GDM1 (cell line): ENCODE measurements at regions not wholly inside any gene's neighbourhood (a gene's known extent, or its start where the extent isn't known, plus 50 kb on each side); places are given as distances from the start of the nearest gene placed in this dataset.

Experiments used
- DNase-seq: peaks from one replicate; lab custom pipeline; 2025; lab: John Stamatoyannopoulos, UW

- no peak for DNase-seq
These were observed 531.0 kb upstream of the MMS22L start for GRCh38 chr6:97813889-97814567.

GRCh38 chr6:97815301-97815812, 532.3 kb upstream of the MMS22L start:
- DNase-seq: no peak

GRCh38 chr6:97816526-97816925, 533.5 kb upstream of the MMS22L start:
- DNase-seq: no peak

DNA sequence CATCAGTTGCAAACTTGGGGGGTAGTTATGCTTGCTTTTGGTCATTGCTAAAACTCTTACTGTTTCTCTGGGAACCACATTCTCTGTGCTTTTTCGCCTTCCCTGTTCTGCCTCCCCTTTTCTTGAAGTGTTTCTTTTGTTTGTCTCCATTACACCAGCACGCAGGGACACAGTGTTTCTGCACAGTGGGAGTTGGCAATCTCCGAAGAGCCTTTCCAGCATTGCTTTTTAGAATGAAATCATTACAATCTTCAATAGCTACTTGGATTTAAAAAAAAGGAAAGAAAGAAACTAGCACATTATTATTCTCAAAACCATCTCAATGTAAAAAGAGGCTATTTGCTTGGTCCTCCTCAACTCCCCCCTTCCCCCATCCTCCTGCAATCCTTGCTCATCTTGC, 536.7 kb upstream of the MMS22L start:
- no peak for DNase-seq

GRCh38 chr6:97820400-97820799, 537.4 kb upstream of the MMS22L start:
- no peak for DNase-seq

DNA sequence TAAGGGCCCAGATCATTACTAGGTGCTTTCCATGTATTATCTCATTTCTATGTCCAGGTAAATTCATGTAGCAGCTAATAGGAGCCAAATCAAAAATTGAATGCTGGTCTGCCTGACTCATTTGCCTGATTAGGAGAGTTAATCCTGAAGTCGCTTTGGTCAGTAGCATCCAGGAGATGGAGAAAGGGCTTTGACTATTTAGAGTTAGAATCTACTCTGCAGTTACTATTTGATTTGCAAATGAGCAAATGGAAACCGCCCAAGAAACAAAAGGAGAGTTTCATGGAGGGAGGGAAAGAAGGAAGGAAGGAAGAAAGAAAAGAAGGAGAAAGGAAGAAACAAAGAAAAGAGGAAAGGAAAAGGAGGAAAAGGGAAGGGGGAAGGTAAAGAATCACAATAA, 539.6 kb upstream of the MMS22L start:
- no peak for DNase-seq

DNA sequence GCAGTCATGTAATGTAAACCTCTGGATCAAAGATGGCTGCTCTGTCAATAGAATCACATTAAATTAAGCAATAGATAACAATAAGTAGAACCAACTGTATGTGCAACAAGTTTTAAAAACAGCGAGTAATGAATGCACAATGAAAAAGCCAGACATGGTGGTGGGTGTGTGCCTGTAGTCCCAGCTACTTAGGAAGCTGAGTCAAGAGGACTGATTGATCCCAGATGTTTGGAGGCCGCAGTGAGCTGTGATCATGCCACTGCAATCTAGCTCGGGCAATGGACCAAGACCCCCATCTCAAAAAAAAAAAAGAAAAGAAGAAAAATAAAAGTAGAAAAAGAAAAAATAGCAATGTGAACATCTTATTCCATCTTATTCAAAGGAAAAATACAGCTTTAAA, 558.7 kb upstream of the MMS22L start:
- no peak for DNase-seq

DNA sequence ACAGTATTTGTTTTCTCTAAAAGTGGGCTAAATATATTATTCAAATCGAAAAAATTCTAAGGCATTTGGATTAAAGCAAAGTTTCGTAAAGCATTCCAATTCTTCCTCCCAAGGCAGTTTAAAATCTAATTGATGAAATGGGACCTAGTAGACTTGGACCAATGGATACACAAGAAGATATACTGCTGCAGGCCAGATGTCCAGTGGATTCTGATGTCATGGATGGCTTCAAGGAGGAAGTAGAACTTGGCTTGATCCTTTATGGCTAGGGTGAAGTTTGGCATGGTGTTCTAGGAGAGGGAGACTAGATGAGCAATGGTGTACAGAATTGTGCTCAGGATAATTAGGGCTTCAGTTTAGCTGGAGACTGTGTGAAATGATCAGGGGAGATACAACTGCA, 559.5 kb upstream of the MMS22L start:
- DNase-seq: no peak

- no peak for DNase-seq
These were observed 566.4 kb upstream of the MMS22L start for GRCh38 chr6:97849390-97849789.

DNA sequence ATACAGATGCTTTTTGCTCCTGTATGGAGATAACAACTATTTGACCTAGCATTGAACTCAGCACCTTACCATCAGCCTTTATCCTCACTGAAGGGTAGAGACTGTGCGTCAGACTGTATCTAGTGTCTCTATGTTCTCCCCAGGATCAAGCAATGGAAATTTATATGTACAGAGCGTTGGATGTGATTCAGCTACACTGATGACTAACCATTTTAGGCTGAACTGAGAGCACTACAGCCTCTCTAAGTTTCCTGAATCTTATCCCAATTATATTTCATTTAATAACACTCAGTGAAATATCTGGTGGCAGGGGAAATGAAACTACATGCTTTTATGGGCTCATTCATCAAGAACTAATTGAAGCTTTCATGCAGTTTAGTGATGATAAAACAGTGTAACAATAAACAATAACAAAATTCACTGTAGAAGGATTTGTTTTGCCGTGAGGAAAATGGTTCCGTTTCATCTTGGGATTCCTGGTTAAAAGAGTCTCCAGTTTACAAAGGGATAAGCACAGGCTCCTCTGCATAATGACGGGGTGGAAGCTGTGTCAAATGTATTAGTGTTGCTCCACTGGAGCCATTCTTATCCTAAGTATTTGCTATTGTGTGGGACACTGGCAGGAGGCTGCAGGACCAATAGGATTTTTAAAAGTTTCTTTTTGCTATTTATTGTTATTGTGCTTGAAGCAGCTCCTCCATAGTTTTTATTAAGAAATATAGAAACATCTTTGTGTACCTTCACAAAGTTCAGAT, 567.6 kb upstream of the MMS22L start:
- DNase-seq: no peak

DNA sequence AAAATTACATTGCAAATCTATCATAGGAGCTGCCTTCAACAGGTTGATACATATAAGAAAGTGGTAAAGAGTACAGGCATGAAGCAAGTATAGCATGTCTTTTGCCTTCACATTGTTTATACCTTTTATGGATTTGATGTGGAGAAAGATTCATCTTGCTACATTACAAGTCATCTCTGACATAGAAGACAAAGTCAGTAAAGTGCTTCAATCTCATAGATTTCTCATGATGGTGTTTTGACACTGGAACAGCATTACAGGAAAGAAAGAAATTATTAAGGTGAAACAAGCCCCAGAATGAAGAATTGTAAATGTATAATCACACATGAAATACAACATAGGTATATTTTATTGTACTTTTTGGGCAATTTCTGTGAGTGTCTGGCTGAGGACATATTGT, 580.7 kb upstream of the MMS22L start:
- DNase-seq: no peak

DNA sequence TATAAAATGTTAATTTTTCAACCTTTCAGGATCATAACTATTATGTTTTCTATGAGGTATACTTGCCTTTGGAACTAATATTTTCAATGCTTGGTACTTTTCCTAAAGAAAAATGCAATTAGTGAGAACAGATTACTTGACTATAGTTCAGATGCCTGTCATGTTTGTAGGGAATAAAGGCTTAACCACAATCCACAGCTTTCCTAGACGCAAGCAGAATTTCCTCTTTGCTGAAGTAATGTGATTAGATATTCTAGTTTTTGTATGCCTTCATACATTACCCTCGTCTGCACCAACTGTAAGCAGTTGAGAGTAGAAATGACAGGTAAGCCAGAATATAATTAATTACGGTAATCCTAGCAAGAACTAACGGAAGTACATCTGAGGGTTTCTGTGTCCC, 581.4 kb upstream of the MMS22L start:
- DNase-seq: no peak

DNA sequence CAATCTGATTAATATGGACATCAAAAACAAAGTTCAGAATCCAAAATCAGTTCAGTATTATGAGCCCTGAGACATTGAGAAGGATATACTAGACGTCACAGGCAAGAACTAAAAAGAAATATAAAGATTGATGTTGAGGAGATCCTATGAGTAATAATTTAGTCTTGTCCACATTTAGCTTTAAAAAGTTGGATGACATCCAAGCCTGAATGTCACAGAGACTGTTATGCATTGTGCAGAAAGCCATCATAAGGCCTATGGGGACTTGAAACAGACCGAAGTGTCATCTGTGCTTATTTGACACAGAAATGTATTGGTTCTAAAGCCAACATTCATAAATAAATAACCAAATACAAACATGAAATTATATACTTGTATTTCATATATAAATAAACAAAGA, 581.8 kb upstream of the MMS22L start:
- DNase-seq: no peak

- DNase-seq: no peak
These were observed 582.6 kb upstream of the MMS22L start for GRCh38 chr6:97865612-97866011.

- DNase-seq: no peak
These were observed 583.6 kb upstream of the MMS22L start for GRCh38 chr6:97866616-97867015.

DNA sequence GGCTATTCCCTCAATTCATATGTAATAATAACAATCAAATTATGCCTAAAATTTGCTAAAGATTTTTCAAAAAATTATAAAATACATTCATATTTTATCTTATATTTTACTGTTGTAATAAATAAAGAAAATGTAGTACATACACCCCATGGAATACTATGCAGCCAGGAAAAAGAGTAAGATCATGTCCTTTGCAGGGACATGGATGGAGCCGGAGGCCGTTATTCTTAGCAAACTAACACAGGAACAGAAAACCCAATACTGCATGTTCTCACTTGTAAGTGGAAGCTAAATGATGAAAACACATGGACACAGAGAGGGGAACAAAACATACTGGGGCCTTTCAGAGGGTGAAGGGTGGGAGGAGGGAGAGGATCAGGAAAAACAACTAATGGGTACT, 584.2 kb upstream of the MMS22L start:
- DNase-seq: no peak

GRCh38 chr6:97870273-97870672, 587.3 kb upstream of the MMS22L start:
- no peak for DNase-seq

DNA sequence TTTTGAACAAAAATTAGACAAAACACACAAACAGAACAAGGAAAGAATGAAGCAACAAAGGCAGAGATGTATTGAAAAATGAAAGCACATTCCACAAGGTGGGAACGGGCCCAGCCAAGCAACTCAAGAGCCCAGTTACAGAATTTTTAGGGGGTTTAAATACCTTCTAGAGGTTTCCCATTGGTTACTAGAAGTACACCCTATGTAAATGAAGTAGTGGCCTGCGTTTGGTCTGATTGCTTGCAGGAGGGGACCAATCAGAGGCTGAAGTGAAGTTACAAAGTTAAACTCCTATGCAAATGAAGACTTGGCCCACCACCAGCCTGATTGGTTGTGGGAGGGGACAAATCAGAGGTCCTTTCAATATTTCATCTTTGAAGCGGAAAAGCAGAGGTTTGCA, 593.7 kb upstream of the MMS22L start:
- DNase-seq: no peak

- no peak for DNase-seq
These were observed 599.7 kb upstream of the MMS22L start for GRCh38 chr6:97882755-97883154.

DNA sequence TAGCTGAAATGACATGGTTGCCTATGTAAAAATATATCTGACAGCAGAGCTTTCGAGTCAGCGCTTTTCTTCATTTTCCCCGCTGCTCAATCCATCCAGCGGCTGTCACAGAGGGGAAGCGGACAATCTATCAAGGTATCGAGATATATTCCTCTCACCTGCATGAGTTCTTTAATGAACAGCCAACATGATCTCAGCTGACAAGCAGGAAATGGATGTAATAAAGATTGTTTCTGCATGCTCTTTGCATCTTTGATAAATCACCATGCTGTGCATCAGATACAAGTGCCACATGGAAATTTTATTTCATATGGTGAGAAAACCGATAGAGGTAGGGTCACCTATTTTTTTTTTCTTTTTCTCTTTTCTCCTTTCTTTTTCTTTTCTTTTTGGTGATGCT, 602.3 kb upstream of the MMS22L start:
- DNase-seq: no peak

DNA sequence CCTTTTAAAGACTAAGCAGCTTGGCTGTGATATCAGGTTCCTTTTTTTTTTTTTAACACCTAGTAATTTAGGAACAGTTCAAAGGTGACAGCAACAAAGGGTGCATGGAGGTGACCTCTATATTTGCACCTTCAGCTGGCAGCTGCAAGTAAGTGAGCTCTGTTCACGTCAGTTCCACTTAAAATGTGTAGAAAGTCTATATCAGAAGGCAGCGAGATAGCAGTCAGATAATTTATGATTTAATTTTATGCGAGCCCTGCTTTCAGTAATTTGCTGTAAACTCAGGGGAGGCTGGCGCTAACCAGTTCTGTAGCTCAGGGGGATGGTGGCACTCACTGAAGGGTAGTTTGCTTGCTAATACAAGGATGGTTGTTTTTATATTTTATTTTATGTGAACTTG, 602.8 kb upstream of the MMS22L start:
- DNase-seq: no peak

DNA sequence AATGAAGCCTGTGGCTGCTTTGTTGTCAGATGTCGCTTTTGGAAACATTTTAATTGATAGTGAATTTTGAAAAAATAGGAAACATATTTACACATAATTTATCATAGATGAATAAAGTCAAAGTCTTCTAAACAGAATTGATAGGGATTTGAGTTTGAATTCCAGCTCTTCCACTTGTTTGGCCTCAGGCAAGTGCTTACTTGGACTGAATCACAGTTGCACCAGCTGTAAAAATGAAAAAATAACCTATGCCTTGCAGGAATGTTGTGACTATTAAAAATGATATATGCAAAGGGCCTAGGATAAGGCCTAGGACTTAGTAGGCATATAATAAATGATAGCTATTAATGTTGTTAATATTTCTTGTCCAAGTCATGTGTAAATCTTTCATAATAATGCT, 618.5 kb upstream of the MMS22L start:
- no peak for DNase-seq

DNA sequence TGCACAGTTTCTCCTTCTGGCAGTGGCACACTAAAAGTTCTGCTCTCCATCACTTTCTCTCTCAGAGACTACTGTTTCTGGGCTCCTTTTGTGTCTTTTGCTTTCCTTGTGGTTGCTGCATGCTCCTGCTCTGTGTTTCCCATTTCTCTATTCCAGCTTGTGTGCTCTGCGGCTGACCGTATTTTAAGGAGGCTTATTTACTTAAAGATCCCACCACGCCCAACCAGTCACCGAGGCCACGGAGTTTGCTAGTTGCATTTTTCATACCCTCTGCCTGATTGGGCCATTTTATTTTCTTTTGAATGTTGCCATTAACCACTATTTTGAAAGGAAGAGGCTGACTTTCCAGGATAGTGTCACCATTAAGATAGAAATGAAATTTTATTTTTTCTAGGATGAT, 626.4 kb upstream of the MMS22L start:
- no peak for DNase-seq

- no peak for DNase-seq
These were observed 630.7 kb upstream of the MMS22L start for GRCh38 chr6:97913721-97914120.
